ENCODE measurements at regions not wholly inside any gene's neighbourhood (a gene's known extent, or its start where the extent isn't known, plus 50 kb on each side); places are given as distances from the start of the nearest gene placed in this dataset.

DNA sequence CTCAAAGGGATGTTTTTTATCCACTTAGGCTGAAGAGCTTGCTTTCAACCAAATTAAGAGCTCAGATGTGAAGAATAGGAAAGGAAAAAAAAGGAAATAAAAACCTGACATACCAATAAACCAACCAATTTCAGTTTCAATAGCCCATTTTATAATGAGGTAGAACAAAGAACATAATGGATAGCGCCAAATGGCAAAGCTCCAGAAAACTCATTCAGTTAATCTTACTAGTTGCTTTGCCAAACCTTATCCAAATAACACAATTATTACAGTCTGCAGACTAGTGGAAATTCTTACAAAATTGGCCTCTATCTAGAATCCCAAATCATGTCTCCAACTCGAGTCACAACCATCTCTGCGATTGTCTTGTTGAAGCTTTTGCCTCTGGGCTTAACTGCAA, 337.0 kb downstream of the CRPPA start:
- no peak overlapping the region for H2AFZ ChIP-seq (ENCODE audit: low read depth, low read length)
- no peaks in the 10 kb centered on the region for H3K36me3 ChIP-seq (ENCODE audit: insufficient read depth, low read length)
- no peaks in the 10 kb centered on the region for H3K4me1 ChIP-seq (ENCODE audit: insufficient read depth, low read length)
- no peaks in the 10 kb centered on the region for H3K9me3 ChIP-seq (ENCODE audit: insufficient read depth, low read depth, low read length)
- Mint-ChIP-seq H3K4me3 (ENCODE audit: unreplicated experiment) (no peak overlapping the region), H3K36me3 (ENCODE audit: low read depth, unreplicated experiment) (no peaks in the 10 kb centered on the region), H3K27ac (ENCODE audit: unreplicated experiment) (no peak overlapping the region), H3K4me1 (ENCODE audit: low read depth, unreplicated experiment) (peaks cover 5% of the 10 kb centered on the region), H3K27me3 (ENCODE audit: low read depth, unreplicated experiment) (no peaks in the 10 kb centered on the region), H3K9me3 (ENCODE audit: unreplicated experiment) (no peaks in the 10 kb centered on the region)
- H3K27ac ChIP-seq (ENCODE audit: low read depth, low read length) = no peak overlapping the region
- no peak for FAIRE-seq
- H3K4me3 ChIP-seq (ENCODE audit: insufficient read depth, low read depth, low read length) = no peak overlapping the region
- no peaks in the 10 kb centered on the region for H3K79me2 ChIP-seq (ENCODE audit: insufficient read depth, low read length)
- H3K4me2 ChIP-seq (ENCODE audit: low read length) = peak overlapping the region; percentile 43
- no peaks in the 10 kb centered on the region for H4K20me1 ChIP-seq (ENCODE audit: insufficient read depth, low read length)
- H3K9ac ChIP-seq (ENCODE audit: low read length) = no peak overlapping the region
- peak; percentile 52 for DNase-seq (ENCODE audit: low read depth)
- TF ChIP-seq EZH2 (IDR thresholded peaks at IDR 0.05; ENCODE audit: insufficient read depth, low read length) = no peak
- TF ChIP-seq, protein P1, sequence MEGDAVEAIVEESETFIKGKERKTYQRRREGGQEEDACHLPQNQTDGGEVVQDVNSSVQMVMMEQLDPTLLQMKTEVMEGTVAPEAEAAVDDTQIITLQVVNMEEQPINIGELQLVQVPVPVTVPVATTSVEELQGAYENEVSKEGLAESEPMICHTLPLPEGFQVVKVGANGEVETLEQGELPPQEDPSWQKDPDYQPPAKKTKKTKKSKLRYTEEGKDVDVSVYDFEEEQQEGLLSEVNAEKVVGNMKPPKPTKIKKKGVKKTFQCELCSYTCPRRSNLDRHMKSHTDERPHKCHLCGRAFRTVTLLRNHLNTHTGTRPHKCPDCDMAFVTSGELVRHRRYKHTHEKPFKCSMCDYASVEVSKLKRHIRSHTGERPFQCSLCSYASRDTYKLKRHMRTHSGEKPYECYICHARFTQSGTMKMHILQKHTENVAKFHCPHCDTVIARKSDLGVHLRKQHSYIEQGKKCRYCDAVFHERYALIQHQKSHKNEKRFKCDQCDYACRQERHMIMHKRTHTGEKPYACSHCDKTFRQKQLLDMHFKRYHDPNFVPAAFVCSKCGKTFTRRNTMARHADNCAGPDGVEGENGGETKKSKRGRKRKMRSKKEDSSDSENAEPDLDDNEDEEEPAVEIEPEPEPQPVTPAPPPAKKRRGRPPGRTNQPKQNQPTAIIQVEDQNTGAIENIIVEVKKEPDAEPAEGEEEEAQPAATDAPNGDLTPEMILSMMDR (IDR thresholded peaks at IDR 0.05; ENCODE audit: insufficient read depth, low read depth, low read length) = no peak
- H3K27me3 ChIP-seq (ENCODE audit: insufficient read depth, low read length) = no peaks in the 10 kb centered on the region

DNA sequence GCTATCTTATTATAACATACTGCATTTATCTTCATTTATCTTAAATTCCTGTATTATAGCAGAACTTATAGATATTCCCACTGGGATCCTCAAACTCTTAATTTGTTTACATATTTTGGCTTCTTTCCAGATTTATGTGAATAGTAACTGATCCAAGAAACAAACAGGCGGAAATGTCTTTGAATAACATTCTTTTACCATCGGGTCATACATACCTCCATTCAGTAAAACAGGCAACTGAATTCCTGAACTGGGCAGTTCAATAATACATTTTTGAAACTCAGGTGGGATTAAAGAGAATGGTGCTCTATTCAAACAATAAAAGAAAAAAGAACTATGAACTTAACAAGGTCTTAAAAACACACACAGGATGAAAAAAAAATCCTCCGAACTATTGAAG, 337.4 kb downstream of the CRPPA start:
- Mint-ChIP-seq H3K4me1 (ENCODE audit: low read depth, unreplicated experiment) (peaks cover 5% of the 10 kb centered on the region), H3K27ac (ENCODE audit: unreplicated experiment) (no peak overlapping the region), H3K27me3 (ENCODE audit: low read depth, unreplicated experiment) (no peaks in the 10 kb centered on the region), H3K9me3 (ENCODE audit: unreplicated experiment) (no peaks in the 10 kb centered on the region), H3K36me3 (ENCODE audit: low read depth, unreplicated experiment) (no peaks in the 10 kb centered on the region), H3K4me3 (ENCODE audit: unreplicated experiment) (no peak overlapping the region)
- H3K79me2 ChIP-seq (ENCODE audit: insufficient read depth, low read length) = no peaks in the 10 kb centered on the region
- peak overlapping the region; percentile 43 for H3K4me2 ChIP-seq (ENCODE audit: low read length)
- H3K27ac ChIP-seq (ENCODE audit: low read depth, low read length) = no peak overlapping the region
- H3K4me1 ChIP-seq (ENCODE audit: insufficient read depth, low read length) = no peaks in the 10 kb centered on the region
- no peaks in the 10 kb centered on the region for H3K36me3 ChIP-seq (ENCODE audit: insufficient read depth, low read length)
- H3K9ac ChIP-seq (ENCODE audit: low read length) = no peak overlapping the region
- DNase-seq (ENCODE audit: low read depth) = peak; percentile 30
- H4K20me1 ChIP-seq (ENCODE audit: insufficient read depth, low read length) = no peaks in the 10 kb centered on the region
- H3K9me3 ChIP-seq (ENCODE audit: insufficient read depth, low read depth, low read length) = no peaks in the 10 kb centered on the region
- H3K27me3 ChIP-seq (ENCODE audit: insufficient read depth, low read length) = no peaks in the 10 kb centered on the region
- no peak overlapping the region for H2AFZ ChIP-seq (ENCODE audit: low read depth, low read length)
- TF ChIP-seq EZH2 (IDR thresholded peaks at IDR 0.05; ENCODE audit: insufficient read depth, low read length) = no peak
- TF ChIP-seq, protein P1 (IDR thresholded peaks at IDR 0.05; ENCODE audit: insufficient read depth, low read depth, low read length) = no peak
- no peak overlapping the region for H3K4me3 ChIP-seq (ENCODE audit: insufficient read depth, low read depth, low read length)
- FAIRE-seq = peak; percentile 13

DNA sequence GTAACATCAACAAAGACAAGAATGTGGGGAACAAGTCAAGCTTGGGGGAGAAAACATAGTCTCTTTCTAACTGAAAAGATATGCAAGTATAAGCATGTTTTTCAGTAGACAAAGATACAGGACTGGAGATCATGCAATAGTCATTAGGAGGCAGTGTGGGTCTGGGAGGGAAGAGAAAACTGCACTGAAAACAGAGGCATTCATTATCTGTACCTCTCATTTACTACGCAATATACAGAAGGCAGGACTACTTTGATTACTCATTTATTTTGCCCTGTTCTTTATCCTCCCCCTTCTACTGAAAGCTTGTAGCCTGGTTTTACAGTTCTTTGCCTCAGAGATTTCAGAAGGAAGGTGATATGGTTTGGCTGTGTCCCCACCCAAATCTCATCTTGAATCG, 341.2 kb downstream of the CRPPA start:
- H3K27me3 ChIP-seq (ENCODE audit: insufficient read depth, low read length) = no peaks in the 10 kb centered on the region
- Mint-ChIP-seq H3K4me1 (ENCODE audit: low read depth, unreplicated experiment) (peaks cover 5% of the 10 kb centered on the region), H3K4me3 (ENCODE audit: unreplicated experiment) (no peak overlapping the region), H3K27ac (ENCODE audit: unreplicated experiment) (no peak overlapping the region), H3K9me3 (ENCODE audit: unreplicated experiment) (no peaks in the 10 kb centered on the region), H3K36me3 (ENCODE audit: low read depth, unreplicated experiment) (no peaks in the 10 kb centered on the region), H3K27me3 (ENCODE audit: low read depth, unreplicated experiment) (no peaks in the 10 kb centered on the region)
- H2AFZ ChIP-seq (ENCODE audit: low read depth, low read length) = no peak overlapping the region
- H3K27ac ChIP-seq (ENCODE audit: low read depth, low read length) = no peak overlapping the region
- FAIRE-seq = no peak
- H3K4me2 ChIP-seq (ENCODE audit: low read length) = no peak overlapping the region
- TF ChIP-seq EZH2 (IDR thresholded peaks at IDR 0.05; ENCODE audit: insufficient read depth, low read length) = no peak
- TF ChIP-seq, protein P1 (IDR thresholded peaks at IDR 0.05; ENCODE audit: insufficient read depth, low read depth, low read length) = no peak
- no peaks in the 10 kb centered on the region for H3K9me3 ChIP-seq (ENCODE audit: insufficient read depth, low read depth, low read length)
- H3K4me3 ChIP-seq (ENCODE audit: insufficient read depth, low read depth, low read length) = no peak overlapping the region
- no peaks in the 10 kb centered on the region for H3K4me1 ChIP-seq (ENCODE audit: insufficient read depth, low read length)
- no peaks in the 10 kb centered on the region for H3K79me2 ChIP-seq (ENCODE audit: insufficient read depth, low read length)
- no peaks in the 10 kb centered on the region for H3K36me3 ChIP-seq (ENCODE audit: insufficient read depth, low read length)
- no peak overlapping the region for H3K9ac ChIP-seq (ENCODE audit: low read length)
- DNase-seq (ENCODE audit: low read depth) = no peak
- no peaks in the 10 kb centered on the region for H4K20me1 ChIP-seq (ENCODE audit: insufficient read depth, low read length)

All from astrocyte (in vitro differentiated cells and primary cell).